Spinal cord (tissue), 9 donors: ENCODE measurements at regions not wholly inside any gene's neighbourhood (a gene's known extent, or its start where the extent isn't known, plus 50 kb on each side); places are given as distances from the start of the nearest gene placed in this dataset.
A peak's percentile ranks its signal among the peaks of the same experiment; 100 is the strongest.

Source experiments
- DNase-seq, 6 donors: peaks; one replicate each; pipeline versions ENCODE4 v3.0.0 to v3.0.0-alpha.2; 2013 to 2015; ENCODE audit warnings: low spot score in 6 of 6, low read depth in 4 of 6
- H3K27ac ChIP-seq: one replicate; pipeline ENCODE4 v1.5.1; 2013; ENCODE audit warnings: low read depth, low read length, control low read depth
- H3K27me3 ChIP-seq: one replicate; pipeline ENCODE4 v1.6.1; 2013; ENCODE audit warnings: low read length; ENCODE audit not compliant: control insufficient read depth, insufficient read depth
- H3K36me3 ChIP-seq: one replicate; pipeline ENCODE4 v1.6.1; 2013; ENCODE audit warnings: low read length; ENCODE audit not compliant: control insufficient read depth, insufficient read depth
- H3K4me1 ChIP-seq: one replicate; pipeline ENCODE4 v1.6.1; 2013; ENCODE audit warnings: low read length; ENCODE audit not compliant: control insufficient read depth, insufficient read depth
- H3K4me3 ChIP-seq: one replicate; pipeline ENCODE4 v1.5.1; 2013; ENCODE audit warnings: low read depth, low read length, control low read depth
- H3K9me3 ChIP-seq: one replicate; pipeline ENCODE4 v1.6.1; 2013; ENCODE audit warnings: low read length; ENCODE audit not compliant: control insufficient read depth, insufficient read depth
- WGBS: methylation state at CpG from one replicate; pipeline ENCODE4 v1.1.5; 2013; ENCODE audit warnings: missing lambda C conversion rate; ENCODE audit not compliant: insufficient coverage; 5-methylcytosine and 5-hydroxymethylcytosine counted together
- donor health status: healthy.

GRCh38 chr5:4949108-4949507, 191.0 kb upstream of the ADAMTS16 start:
- 63% methylated on average over 3 of the region's 6 CpGs for WGBS
- H3K4me3 ChIP-seq = no peak overlapping the region

GRCh38 chr5:4953576-4953975, 186.6 kb upstream of the ADAMTS16 start:
- no peaks in the 10 kb centered on the region for H3K27me3 ChIP-seq
- WGBS = no CpG with 5 or more reads among the region's 4 CpGs

More at GRCh38 chr5:4949108-4949507, 191.0 kb upstream of the ADAMTS16 start:
- Histone ChIP-seq H3K27ac (no peak overlapping the region), H3K36me3 (no peaks in the 10 kb centered on the region), H3K9me3 (no peaks in the 10 kb centered on the region), H3K27me3 (no peaks in the 10 kb centered on the region), H3K4me1 (no peaks in the 10 kb centered on the region)
- DNase-seq = peak in 1 of 6 donors; percentile 23

GRCh38 chr5:4954048-4954447, 186.1 kb upstream of the ADAMTS16 start:
- Histone ChIP-seq H3K4me3 (no peak overlapping the region), H3K36me3 (no peaks in the 10 kb centered on the region), H3K27me3 (peaks cover 2% of the 10 kb centered on the region), H3K27ac (no peak overlapping the region), H3K9me3 (no peaks in the 10 kb centered on the region), H3K4me1 (no peaks in the 10 kb centered on the region)
- DNase-seq = peak in 1 of 6 donors; percentile 60
- WGBS = 82% methylated on average over 3 of the region's 4 CpGs

More at GRCh38 chr5:4953576-4953975, 186.6 kb upstream of the ADAMTS16 start:
- DNase-seq = peak in 1 of 6 donors; percentile 60
- Histone ChIP-seq H3K4me3 (no peak overlapping the region), H3K36me3 (no peaks in the 10 kb centered on the region), H3K4me1 (no peaks in the 10 kb centered on the region), H3K9me3 (no peaks in the 10 kb centered on the region), H3K27ac (no peak overlapping the region)

GRCh38 chr5:4963265-4963664, 176.9 kb upstream of the ADAMTS16 start:
- Histone ChIP-seq H3K9me3 (no peaks in the 10 kb centered on the region), H3K27me3 (peaks cover 5% of the 10 kb centered on the region), H3K27ac (no peak overlapping the region), H3K36me3 (no peaks in the 10 kb centered on the region), H3K4me1 (no peaks in the 10 kb centered on the region), H3K4me3 (no peak overlapping the region)
- WGBS = no CpG with 5 or more reads among the region's 1 CpG
- no peak for DNase-seq

GRCh38 chr5:4969351-4969750, 170.8 kb upstream of the ADAMTS16 start:
- Histone ChIP-seq H3K9me3 (no peaks in the 10 kb centered on the region), H3K27me3 (no peaks in the 10 kb centered on the region), H3K4me1 (no peaks in the 10 kb centered on the region), H3K36me3 (no peaks in the 10 kb centered on the region), H3K27ac (no peak overlapping the region), H3K4me3 (no peak overlapping the region)
- WGBS = 97% methylated on average over 2 of the region's 4 CpGs
- DNase-seq = no peak

- no CpG with 5 or more reads among the region's 4 CpGs for WGBS
- Histone ChIP-seq H3K4me3 (no peak overlapping the region), H3K4me1 (no peaks in the 10 kb centered on the region)
Observed at GRCh38 chr5:4970171-4970570, 170.0 kb upstream of the ADAMTS16 start.

GRCh38 chr5:4976902-4977301, 163.2 kb upstream of the ADAMTS16 start:
- DNase-seq = peak in 1 of 6 donors; percentile 29
- Histone ChIP-seq H3K4me3 (no peak overlapping the region), H3K27me3 (no peaks in the 10 kb centered on the region), H3K4me1 (no peaks in the 10 kb centered on the region), H3K27ac (no peak overlapping the region), H3K36me3 (no peaks in the 10 kb centered on the region), H3K9me3 (no peaks in the 10 kb centered on the region)
- WGBS = no CpG with 5 or more reads among the region's 1 CpG

More at GRCh38 chr5:4970171-4970570, 170.0 kb upstream of the ADAMTS16 start:
- H3K36me3 ChIP-seq = no peaks in the 10 kb centered on the region
- no peak overlapping the region for H3K27ac ChIP-seq
- no peaks in the 10 kb centered on the region for H3K9me3 ChIP-seq
- H3K27me3 ChIP-seq = no peaks in the 10 kb centered on the region
- no peak for DNase-seq

GRCh38 chr5:4977416-4978110, 162.6 kb upstream of the ADAMTS16 start:
- H3K36me3 ChIP-seq = no peaks in the 10 kb centered on the region
- no CpG with 5 or more reads among the region's 5 CpGs for whole genome bisulfite sequencing
- H3K27ac ChIP-seq = peak overlapping the region; percentile 36
- H3K4me3 ChIP-seq = no peak overlapping the region
- peak in 1 of 6 donors; percentile 50 for DNase-seq
- H3K27me3 ChIP-seq = no peaks in the 10 kb centered on the region
- H3K4me1 ChIP-seq = no peaks in the 10 kb centered on the region
- no peaks in the 10 kb centered on the region for H3K9me3 ChIP-seq

- Histone ChIP-seq H3K4me1 (no peaks in the 10 kb centered on the region), H3K27ac (no peak overlapping the region), H3K36me3 (no peaks in the 10 kb centered on the region), H3K4me3 (no peak overlapping the region), H3K9me3 (no peaks in the 10 kb centered on the region), H3K27me3 (no peaks in the 10 kb centered on the region)
- WGBS = no CpG with 5 or more reads among the region's 5 CpGs
- no peak for DNase-seq
Observed at GRCh38 chr5:4980201-4980600, 159.9 kb upstream of the ADAMTS16 start.

- no peaks in the 10 kb centered on the region for H3K27me3 ChIP-seq
- WGBS = no CpG with 5 or more reads among the region's 3 CpGs
- no peak overlapping the region for H3K4me3 ChIP-seq
- DNase-seq = no peak
- no peaks in the 10 kb centered on the region for H3K9me3 ChIP-seq
- H3K4me1 ChIP-seq = no peaks in the 10 kb centered on the region
- H3K36me3 ChIP-seq = no peaks in the 10 kb centered on the region
- H3K27ac ChIP-seq = no peak overlapping the region
Observed at GRCh38 chr5:4981608-4982007, 158.5 kb upstream of the ADAMTS16 start.
